ENCODE measurements at regions not wholly inside any gene's neighbourhood (a gene's known extent, or its start where the extent isn't known, plus 50 kb on each side); places are given as distances from the start of the nearest gene placed in this dataset.
"Not testable (repeated sequence)": the region's sequence is repeated elsewhere in the genome, so short reads cannot be mapped to it uniquely, and the experiment has no call there.

GRCh38 chr2:36223259-36223658, 132.3 kb upstream of the CRIM1 start:
- DNase-seq = no peak

- DNase-seq = no peak
These were observed 133.1 kb upstream of the CRIM1 start for GRCh38 chr2:36222485-36222884.

- DNase-seq = no peak
These were observed 140.9 kb upstream of the CRIM1 start for GRCh38 chr2:36214691-36215090.

GRCh38 chr2:36203366-36203765, 152.2 kb upstream of the CRIM1 start:
- DNase-seq = no peak

GRCh38 chr2:36197181-36197971, 158.2 kb upstream of the CRIM1 start:
- no peak for DNase-seq

GRCh38 chr2:36193680-36194079, 161.9 kb upstream of the CRIM1 start:
- DNase-seq = no peak

- no peak for DNase-seq
These were observed 162.6 kb upstream of the CRIM1 start for GRCh38 chr2:36192983-36193382.

GRCh38 chr2:36190097-36190496, 165.5 kb upstream of the CRIM1 start:
- DNase-seq = no peak

- DNase-seq = no peak
These were observed 170.0 kb upstream of the CRIM1 start for GRCh38 chr2:36185624-36186023.

- DNase-seq = no peak
These were observed 170.7 kb upstream of the CRIM1 start for GRCh38 chr2:36184848-36185247.

- DNase-seq = not testable (repeated sequence)
These were observed 174.6 kb upstream of the CRIM1 start for GRCh38 chr2:36180789-36181482.

- DNase-seq = not testable (repeated sequence)
These were observed 175.3 kb upstream of the CRIM1 start for GRCh38 chr2:36180293-36180692.

GRCh38 chr2:36179668-36180269, 175.8 kb upstream of the CRIM1 start:
- not testable (repeated sequence) for DNase-seq

- no peak for DNase-seq
These were observed 177.2 kb upstream of the CRIM1 start for GRCh38 chr2:36178384-36178783.

GRCh38 chr2:36177282-36177681, 178.3 kb upstream of the CRIM1 start:
- no peak for DNase-seq

GRCh38 chr2:36174920-36175319, 180.7 kb upstream of the CRIM1 start:
- DNase-seq = no peak

GRCh38 chr2:36173760-36174404, 181.7 kb upstream of the CRIM1 start:
- no peak for DNase-seq

GRCh38 chr2:36172824-36173223, 182.8 kb upstream of the CRIM1 start:
- no peak for DNase-seq

- DNase-seq = no peak
These were observed 184.8 kb upstream of the CRIM1 start for GRCh38 chr2:36170805-36171204.

GRCh38 chr2:36169843-36170242, 185.7 kb upstream of the CRIM1 start:
- DNase-seq = no peak

- DNase-seq = no peak
These were observed 187.5 kb upstream of the CRIM1 start for GRCh38 chr2:36168115-36168514.

- no peak for DNase-seq
These were observed 190.4 kb upstream of the CRIM1 start for GRCh38 chr2:36165132-36165531.

GRCh38 chr2:36163520-36164254, 191.9 kb upstream of the CRIM1 start:
- no peak for DNase-seq
